Psoas muscle (tissue), 7 donors: ENCODE measurements at regions not wholly inside any gene's neighbourhood (a gene's known extent, or its start where the extent isn't known, plus 50 kb on each side); places are given as distances from the start of the nearest gene placed in this dataset.

Experiments used
- ATAC-seq, 4 donors: fragments of 200-7000 bp; cut with Tn5 transposase; one replicate each; pipeline ENCODE4 v1.9.1; 2020; ENCODE audit warnings: moderate library complexity in 3 of 4, mild to moderate bottlenecking in 2 of 4
- DNase-seq, 2 donors: peaks; one replicate each; pipeline ENCODE4 v3.0.0-alpha.2; 2020
- H3K27ac ChIP-seq: fragments of 200-600 bp; one replicate; pipeline ENCODE4 v1.8.0; 2022
- H3K27me3 ChIP-seq, 3 donors: fragments of 200-600 bp in 1 of 3; one replicate each; pipeline versions ENCODE4 v1.6.1 to v1.8.0; 2013 to 2022; ENCODE audit warnings: low read length in 2 of 3, mild to moderate bottlenecking in 2 of 3, moderate library complexity in 1 of 3; ENCODE audit not compliant: insufficient read depth in 3 of 3
- H3K36me3 ChIP-seq, 2 donors: fragments of 200-600 bp in 1 of 2; one replicate each; pipeline versions ENCODE4 v1.6.1 to v1.8.0; 2013 to 2022; ENCODE audit warnings: low read depth in 1 of 2, mild to moderate bottlenecking in 1 of 2, moderate library complexity in 1 of 2; ENCODE audit not compliant: insufficient read depth in 1 of 2
- H3K4me1 ChIP-seq: fragments of 200-600 bp; one replicate; pipeline ENCODE4 v1.8.0; 2022
- H3K4me3 ChIP-seq: fragments of 200-600 bp; one replicate; pipeline ENCODE4 v1.8.0; 2022; ENCODE audit warnings: mild to moderate bottlenecking
- H3K9me3 ChIP-seq: fragments of 200-600 bp; one replicate; pipeline ENCODE4 v1.8.0; 2022
- CTCF ChIP-seq: fragments of 200-600 bp; IDR thresholded peaks from one replicate; pipeline ENCODE4 v1.8.0; 2022; ENCODE audit warnings: antibody characterized with exemption
- WGBS, 3 donors: extraction: QIAGEN DNeasy Blood & Tissue Kit; methylation state at CpG; one replicate each; pipeline versions ENCODE4 v1.1.6 to v1.1.7; 2013; 5-methylcytosine and 5-hydroxymethylcytosine counted together
- intact Hi-C, 2 donors: fragments of 100-400 bp; cut with DNase I; formaldehyde crosslinking; loops; one replicate each; pipeline versions ENCODE4 v1.11.0 to v1.14.2; 2022
- donor health status: healthy with polysubstance abuse.
- donor health status: DM: no; HTN: no; CAD: no; lungs with moderate emphysema.
- donor health status: Bipolar disorder and iron deficiency.
- donor health status: healthy.
- donor health status: DM: yes; HTN: yes; CAD: no.
- donor health status: DM: no; HTN: no; CAD: no.
- donor health status: DM: yes; HTN: yes; CAD: no.

- WGBS, 3 donors = 92 to 94% (median 92%) methylated on average over 3 of the region's 3 CpGs
- no peak for DNase-seq
- H3K27ac ChIP-seq = no peak overlapping the region
- peaks cover 7% of the 10 kb centered on the region for H3K9me3 ChIP-seq
- ATAC-seq = no peak
- H3K4me1 ChIP-seq = no peaks in the 10 kb centered on the region
- intact Hi-C loops = no loop called here
- peaks cover 0 to 5% (median 2%) of the 10 kb centered on the region in 3 donors for H3K27me3 ChIP-seq
- H3K4me3 ChIP-seq = no peak overlapping the region
- TF ChIP-seq CTCF = no peak
- no peaks in the 10 kb centered on the region for H3K36me3 ChIP-seq
These were observed 163.0 kb downstream of the RNF144B start for GRCh38 chr6:18550119-18550518.

GRCh38 chr6:18551228-18551627, 164.1 kb downstream of the RNF144B start:
- no peaks in the 10 kb centered on the region for H3K36me3 ChIP-seq
- H3K4me3 ChIP-seq = no peak overlapping the region
- peaks cover 4% of the 10 kb centered on the region for H3K9me3 ChIP-seq
- no peak overlapping the region for H3K27ac ChIP-seq
- no peaks in the 10 kb centered on the region for H3K4me1 ChIP-seq
- no peak for TF ChIP-seq CTCF
- WGBS, 3 donors = 70 to 74% (median 71%) methylated on average over 2 of the region's 2 CpGs
- intact Hi-C loops = no loop called here
- peaks cover 0 to 5% (median 2%) of the 10 kb centered on the region in 3 donors for H3K27me3 ChIP-seq
- no peak for DNase-seq
- no peak for ATAC-seq

GRCh38 chr6:18555750-18556149, 168.6 kb downstream of the RNF144B start:
- ATAC-seq (no peak), DNase-seq (no peak)
- Histone ChIP-seq H3K4me3 (no peak overlapping the region), H3K36me3 (no peaks in the 10 kb centered on the region), H3K27ac (no peak overlapping the region), H3K27me3 (peaks cover 2 to 5% (median 4%) of the 10 kb centered on the region in 3 donors), H3K9me3 (no peaks in the 10 kb centered on the region), H3K4me1 (no peaks in the 10 kb centered on the region)
- WGBS, 3 donors = 67 to 71% (median 71%) methylated on average over 2 of the region's 2 CpGs
- intact Hi-C loops = no loop called here
- no peak for TF ChIP-seq CTCF

- TF ChIP-seq CTCF = no peak
- Histone ChIP-seq H3K4me1 (no peaks in the 10 kb centered on the region), H3K4me3 (no peak overlapping the region), H3K27ac (no peak overlapping the region), H3K9me3 (no peaks in the 10 kb centered on the region), H3K36me3 (no peaks in the 10 kb centered on the region), H3K27me3 (peaks cover 0 to 4% (median 0%) of the 10 kb centered on the region in 3 donors)
- ATAC-seq = no peak
- 47 to 67% (median 60%) methylated on average over 5 of the region's 5 CpGs for WGBS, 3 donors
- intact Hi-C loops = no loop called here
- no peak for DNase-seq
These were observed 174.0 kb downstream of the RNF144B start for GRCh38 chr6:18561037-18561750.

- Histone ChIP-seq H3K36me3 (no peaks in the 10 kb centered on the region), H3K9me3 (no peaks in the 10 kb centered on the region), H3K27ac (no peak overlapping the region), H3K4me3 (no peak overlapping the region), H3K27me3 (peaks cover 0 to 4% (median 0%) of the 10 kb centered on the region in 3 donors), H3K4me1 (no peaks in the 10 kb centered on the region)
- ATAC-seq (no peak), DNase-seq (no peak)
- intact Hi-C loops = no loop called here
- TF ChIP-seq CTCF = no peak
- 93 to 97% (median 94%) methylated on average over 5 of the region's 5 CpGs for WGBS, 3 donors
These were observed 175.6 kb downstream of the RNF144B start for GRCh38 chr6:18562726-18563125.
